H1 (cell line): ENCODE measurements at regions not wholly inside any gene's neighbourhood (a gene's known extent, or its start where the extent isn't known, plus 50 kb on each side); places are given as distances from the start of the nearest gene placed in this dataset.

Experiments used
- ATF2 ChIP-seq: IDR thresholded peaks from 2 replicates; pipeline ENCODE4 v1.6.1; 2012; ENCODE audit warnings: low read length, inconsistent platforms
- CBX5 ChIP-seq: fragments of 300-800, 300-1000 bp; sonication (generic); IDR thresholded peaks from 2 replicates; pipeline ENCODE4 v1.7.1; 2016; ENCODE audit warnings: antibody characterized with exemption, low read length, low read depth
- CHD7 ChIP-seq: fragments of 300-600 bp; sonication (generic); IDR thresholded peaks from 2 replicates; pipeline ENCODE4 v1.7.1; 2012; ENCODE audit warnings: low read length, moderate library complexity, mild to moderate bottlenecking, inconsistent platforms; ENCODE audit not compliant: insufficient replicate concordance
- CREB1 ChIP-seq: IDR thresholded peaks from 2 replicates; pipeline ENCODE4 v1.6.1; 2012; ENCODE audit warnings: inconsistent platforms
- E2F6 ChIP-seq: IDR thresholded peaks from 2 replicates; pipeline ENCODE4 v1.6.1; 2012; ENCODE audit warnings: inconsistent platforms
- EZH2 ChIP-seq: fragments of 200-600 bp; sonication (generic); IDR thresholded peaks from 2 replicates; pipeline ENCODE4 v1.7.1; 2012; ENCODE audit warnings: low read depth, mild to moderate bottlenecking, moderate library complexity, low read length, inconsistent platforms; ENCODE audit not compliant: severe bottlenecking
- JUN ChIP-seq: IDR thresholded peaks from 2 replicates; pipeline ENCODE4 v1.6.1; 2011; ENCODE audit warnings: low read depth, mild to moderate bottlenecking, improper control_type of control experiment, low read length
- POLR2AphosphoS5 ChIP-seq: IDR thresholded peaks from 2 replicates; pipeline ENCODE4 v1.6.1; 2011; ENCODE audit warnings: low read depth, low read length
- SIRT6 ChIP-seq: IDR thresholded peaks from one replicate; pipeline ENCODE4 v1.7.1; 2012; ENCODE audit warnings: low read length, inconsistent platforms
- SIX5 ChIP-seq: IDR thresholded peaks from 2 replicates; pipeline ENCODE4 v1.6.1; 2011; ENCODE audit warnings: mild to moderate bottlenecking, low read depth, low read length
- SP2 ChIP-seq: IDR thresholded peaks from 2 replicates; pipeline ENCODE4 v1.6.1; 2012; ENCODE audit warnings: mild to moderate bottlenecking, low read length, inconsistent platforms

GRCh38 chr6:82458147-82458546 lies 94.5 kb downstream of the TPBG start (continued):
- TF ChIP-seq CHD7 (no peak), JUN (no peak), EZH2 (no peak), SP2 (no peak), CBX5 (no peak), CREB1 (no peak), SIX5 (no peak), SIRT6 (no peak), POLR2AphosphoS5 (no peak), E2F6 (no peak), ATF2 (no peak)
